ENCODE measurements at regions not wholly inside any gene's neighbourhood (a gene's known extent, or its start where the extent isn't known, plus 50 kb on each side); places are given as distances from the start of the nearest gene placed in this dataset.
"Not testable (repeated sequence)": the region's sequence is repeated elsewhere in the genome, so short reads cannot be mapped to it uniquely, and the experiment has no call there.

DNA sequence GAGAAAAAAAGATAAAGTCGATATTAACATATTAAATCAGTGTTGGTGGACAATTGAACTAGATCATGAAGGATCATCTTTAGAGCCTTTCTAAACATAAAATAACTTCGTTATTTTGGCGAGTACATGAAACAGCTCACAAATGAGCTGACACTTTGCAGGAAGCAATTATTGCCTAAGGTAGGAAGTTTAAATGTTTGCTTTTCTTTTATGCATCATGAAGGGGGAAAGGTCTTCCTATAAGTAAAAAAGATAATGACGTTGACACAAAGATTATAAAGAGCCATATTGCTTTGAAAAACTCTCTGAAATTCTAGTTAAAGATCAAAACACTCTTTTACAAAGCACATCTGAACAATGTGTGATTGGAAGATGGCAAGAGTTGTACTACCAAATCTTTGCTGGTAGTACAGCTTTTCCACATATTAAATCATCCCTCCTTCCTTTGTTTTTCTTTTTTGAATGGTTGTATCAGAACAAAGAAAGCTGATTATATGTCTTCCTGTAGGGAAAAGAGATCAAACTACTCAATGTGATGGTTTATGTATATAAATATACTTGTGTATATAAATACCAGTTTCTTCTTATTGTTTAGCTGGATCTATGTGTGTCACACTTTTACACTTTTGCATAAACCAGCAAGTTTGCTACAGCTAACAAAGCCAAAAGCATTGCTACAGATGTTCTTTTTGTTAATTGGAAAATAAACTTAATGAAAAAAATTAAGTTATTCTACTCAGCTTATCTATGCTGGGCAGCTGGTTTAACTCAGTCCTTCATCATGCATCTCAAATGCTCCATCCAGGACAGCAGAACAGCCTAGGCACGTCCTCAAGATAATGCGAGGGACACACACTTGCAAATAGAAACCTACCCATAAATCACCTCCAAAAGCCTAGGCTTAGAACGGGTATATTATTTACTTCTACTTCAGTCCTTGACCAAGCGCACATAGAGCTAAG is 850.8 kb upstream of the ROBO1 start:
- no peak for DNase-seq (ENCODE audit: low spot score)

- DNase-seq (ENCODE audit: low spot score), result no peak
These were observed 844.6 kb upstream of the ROBO1 start for GRCh38 chr3:80612366-80612765.

- DNase-seq (ENCODE audit: low spot score), result not testable (repeated sequence)
These were observed 840.3 kb upstream of the ROBO1 start for GRCh38 chr3:80608072-80608471.

GRCh38 chr3:80606073-80606472 is 838.3 kb upstream of the ROBO1 start:
- DNase-seq (ENCODE audit: low spot score), result no peak

GRCh38 chr3:80601479-80601878 is 833.7 kb upstream of the ROBO1 start:
- DNase-seq (ENCODE audit: low spot score), result no peak

DNA sequence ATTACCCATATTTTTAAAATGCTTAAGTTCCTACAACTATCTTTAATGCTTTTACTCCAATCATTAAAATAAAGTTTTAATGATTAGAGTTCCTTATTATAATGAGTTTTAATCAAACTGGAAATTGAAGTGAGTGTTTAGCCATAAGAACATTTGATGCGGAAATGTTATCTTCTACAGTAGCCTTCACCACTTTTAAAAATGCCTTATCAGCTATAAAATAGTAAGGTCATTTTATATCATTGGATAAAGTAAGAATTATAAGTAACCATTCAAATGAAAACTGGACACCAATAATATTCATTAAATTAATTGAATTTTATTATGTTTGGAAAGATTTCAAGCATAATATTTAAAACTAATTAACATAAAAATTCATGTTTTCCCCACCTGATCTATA is 825.0 kb upstream of the ROBO1 start:
- no peak for DNase-seq (ENCODE audit: low spot score)

DNA sequence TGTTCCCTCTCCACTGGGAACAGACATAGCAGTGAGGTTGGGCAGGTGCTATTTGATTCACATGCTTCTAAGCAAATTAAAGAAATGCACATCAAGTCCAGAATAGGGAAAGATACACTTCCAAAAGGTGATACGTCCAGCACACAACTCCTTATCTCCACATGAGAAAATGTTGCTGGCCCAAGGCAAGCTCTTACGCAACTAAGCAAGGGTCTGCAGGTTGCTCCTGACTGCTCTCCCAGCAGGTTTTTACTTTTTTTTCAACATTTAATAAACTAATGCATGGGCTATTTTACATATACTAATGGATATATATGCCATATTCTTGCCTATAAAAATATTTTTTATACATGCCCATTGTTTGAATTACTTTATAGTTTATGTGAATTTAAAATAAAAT is 818.5 kb upstream of the ROBO1 start:
- no peak for DNase-seq (ENCODE audit: low spot score)

DNA sequence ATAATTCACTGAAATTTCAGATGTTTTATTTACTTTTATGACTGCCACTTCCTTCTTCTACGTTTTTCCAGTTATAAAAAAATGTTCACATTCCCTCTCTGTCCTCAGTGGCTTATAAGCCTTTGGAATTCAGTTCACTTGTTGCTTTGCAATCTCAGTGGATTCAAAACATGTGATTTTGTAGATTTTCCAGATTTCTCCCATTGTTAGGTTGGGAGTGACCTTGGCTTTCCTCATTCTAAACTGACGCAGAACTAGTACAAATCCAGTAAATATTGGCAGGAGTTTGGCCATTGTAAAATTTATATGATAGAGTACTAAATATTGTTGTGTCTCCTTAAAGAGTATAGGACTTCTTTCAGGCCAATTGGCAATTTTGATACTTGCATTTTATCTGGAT is 812.3 kb upstream of the ROBO1 start:
- DNase-seq (ENCODE audit: low spot score), result no peak

DNA sequence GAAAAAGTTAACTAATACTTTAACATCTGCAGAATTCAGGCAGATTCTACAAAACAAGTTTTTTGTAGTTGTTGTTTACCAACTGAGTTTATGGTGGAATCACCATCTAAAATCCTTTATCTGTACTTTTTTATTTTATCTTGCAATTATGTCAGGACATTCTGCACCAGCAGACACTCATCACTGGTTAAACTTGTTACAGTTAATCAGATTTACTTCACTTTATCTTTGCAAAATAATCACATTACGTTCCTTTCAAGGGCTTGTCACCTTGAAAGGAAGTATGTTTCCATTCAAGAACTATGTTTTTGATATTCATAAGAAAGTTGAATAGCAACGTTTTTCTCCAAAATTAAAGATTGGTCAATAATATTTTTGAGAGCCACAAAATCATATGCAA is 796.6 kb upstream of the ROBO1 start:
- DNase-seq (ENCODE audit: low spot score), result no peak

DNA sequence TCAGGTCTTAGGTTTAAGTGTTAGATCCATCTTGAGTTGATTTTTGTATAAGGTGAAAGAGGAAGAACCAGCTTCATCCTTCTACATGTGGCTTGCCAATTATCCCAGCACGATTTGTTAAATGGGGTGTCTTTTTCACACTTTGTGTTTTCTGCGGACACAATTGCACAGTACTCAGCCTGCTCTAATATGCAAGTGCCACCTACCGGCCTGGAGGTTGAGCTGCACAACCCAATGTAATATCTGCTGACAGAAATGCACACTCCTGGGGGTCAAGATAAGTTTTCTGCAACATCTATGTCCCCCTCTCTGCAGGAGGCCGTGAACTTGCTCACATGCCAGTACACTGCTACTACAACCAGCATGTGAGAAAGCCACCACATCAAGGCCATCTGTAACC is 791.9 kb upstream of the ROBO1 start:
- no peak for DNase-seq (ENCODE audit: low spot score)

GRCh38 chr3:80556763-80557162 is 789.0 kb upstream of the ROBO1 start:
- no peak for DNase-seq (ENCODE audit: low spot score)

- no peak for DNase-seq (ENCODE audit: low spot score)
These were observed 786.5 kb upstream of the ROBO1 start for GRCh38 chr3:80554304-80554703.

- no peak for DNase-seq (ENCODE audit: low spot score)
These were observed 785.4 kb upstream of the ROBO1 start for GRCh38 chr3:80553211-80553610.

DNA sequence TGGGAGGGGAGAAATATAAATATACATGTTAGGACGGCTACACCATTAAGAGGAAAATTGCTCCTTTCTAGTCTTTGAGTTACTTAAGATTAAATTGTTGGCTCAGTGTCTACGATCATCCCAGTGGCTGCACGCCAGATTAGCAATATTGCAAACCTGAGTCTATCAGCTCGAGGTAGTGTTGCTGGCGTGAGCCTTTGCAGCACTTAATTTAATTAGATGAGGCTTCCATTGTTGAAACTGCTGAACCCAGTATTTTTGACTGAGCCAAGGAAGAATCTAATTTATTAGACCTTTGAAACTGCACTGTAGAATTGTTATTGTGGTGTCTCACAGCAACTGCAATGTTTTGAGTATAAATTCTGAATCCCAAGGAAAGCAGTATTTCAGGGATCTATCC is 782.4 kb upstream of the ROBO1 start:
- no peak for DNase-seq (ENCODE audit: low spot score)

- DNase-seq (ENCODE audit: low spot score), result no peak
These were observed 781.4 kb upstream of the ROBO1 start for GRCh38 chr3:80549173-80549572.

DNA sequence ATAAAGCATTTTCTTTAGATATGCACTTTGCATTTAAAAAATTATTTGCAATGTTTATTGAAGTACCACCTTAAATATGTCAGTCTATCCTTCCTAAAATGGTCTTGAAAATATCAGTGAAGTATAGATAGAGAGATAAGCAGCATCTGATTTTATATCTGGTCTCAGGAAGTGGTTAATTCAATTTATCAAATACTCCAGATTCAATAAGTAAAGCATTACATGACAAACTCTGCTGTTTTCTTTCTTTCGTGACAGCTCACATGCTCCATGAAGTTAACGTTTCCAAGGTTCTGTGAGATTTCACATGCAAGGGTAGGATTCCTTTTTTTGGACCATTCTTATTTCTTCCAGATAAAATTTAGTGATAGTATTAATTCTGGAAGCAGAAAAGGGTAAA is 775.4 kb upstream of the ROBO1 start:
- DNase-seq (ENCODE audit: low spot score), result no peak

GRCh38 chr3:80542456-80542855 is 774.7 kb upstream of the ROBO1 start:
- no peak for DNase-seq (ENCODE audit: low spot score)

DNA sequence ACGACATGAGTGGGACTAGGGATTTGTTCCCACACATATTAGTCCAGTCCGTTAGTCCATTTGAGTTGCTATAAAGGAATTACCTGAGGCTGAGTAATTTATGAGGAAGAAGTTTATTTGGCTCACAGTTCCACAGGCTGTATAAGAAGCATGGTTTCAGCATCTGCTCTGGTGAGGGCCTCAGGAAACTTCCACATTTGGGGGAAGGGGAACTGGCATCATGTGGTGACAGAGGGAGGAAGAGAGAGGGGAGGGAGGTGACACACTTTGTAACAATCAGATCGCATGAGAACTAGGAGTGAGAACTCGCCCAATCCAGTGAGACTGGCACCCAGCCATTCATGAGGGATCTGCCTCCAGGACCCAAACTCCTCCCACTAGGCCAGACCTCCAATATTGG is 769.9 kb upstream of the ROBO1 start:
- no peak for DNase-seq (ENCODE audit: low spot score)

- no peak for DNase-seq (ENCODE audit: low spot score)
These were observed 767.5 kb upstream of the ROBO1 start for GRCh38 chr3:80535286-80535685.

DNA sequence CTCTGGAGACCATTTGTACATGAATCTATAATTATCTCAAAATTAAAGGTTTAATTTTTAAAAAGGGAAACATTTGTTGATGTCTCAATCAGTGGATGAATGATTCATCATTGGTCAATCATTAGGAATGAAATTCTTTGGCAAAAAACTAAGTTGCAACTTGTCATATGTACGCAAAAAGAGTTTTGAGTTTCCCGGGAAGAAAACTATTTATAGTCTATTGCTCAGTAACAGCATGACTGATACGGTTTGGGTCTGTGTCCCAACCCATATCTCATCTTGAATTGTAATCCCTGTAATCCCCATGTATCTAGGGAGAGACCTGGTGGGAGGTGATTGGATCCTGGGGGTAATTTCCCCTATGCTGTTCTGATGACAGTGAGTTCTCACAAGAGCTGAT is 765.8 kb upstream of the ROBO1 start:
- DNase-seq (ENCODE audit: low spot score), result no peak

DNA sequence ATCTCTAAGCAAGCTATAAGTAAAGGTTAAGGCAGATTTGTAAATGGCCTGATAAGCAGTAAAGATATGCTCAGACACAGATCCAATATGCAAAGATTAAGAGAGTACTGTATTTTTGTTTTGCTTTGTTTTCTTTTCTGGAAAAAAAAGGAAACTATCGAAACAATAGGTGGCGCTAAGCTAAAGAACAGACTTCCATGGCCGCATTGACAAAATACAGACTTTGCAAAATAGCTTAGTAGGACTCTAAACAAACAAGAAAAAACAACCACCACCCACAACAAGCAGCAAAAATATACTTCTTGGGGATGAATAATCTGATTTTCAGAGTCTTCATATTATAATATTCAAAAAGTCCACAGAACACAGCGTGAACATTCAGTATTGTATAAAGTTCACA is 758.4 kb upstream of the ROBO1 start:
- DNase-seq (ENCODE audit: low spot score), result no peak

GRCh38 chr3:80521081-80521480 is 753.3 kb upstream of the ROBO1 start:
- DNase-seq (ENCODE audit: low spot score), result no peak

- DNase-seq (ENCODE audit: low spot score), result no peak
These were observed 751.6 kb upstream of the ROBO1 start for GRCh38 chr3:80519436-80519835.

- no peak for DNase-seq (ENCODE audit: low spot score)
These were observed 728.7 kb upstream of the ROBO1 start for GRCh38 chr3:80496452-80496851.
